NCI-H1694 (cell line): ENCODE measurements at regions not wholly inside any gene's neighbourhood (a gene's known extent, or its start where the extent isn't known, plus 50 kb on each side); places are given as distances from the start of the nearest gene placed in this dataset.
"Not testable (repeated sequence)": the region's sequence is repeated elsewhere in the genome, so short reads cannot be mapped to it uniquely, and the experiment has no call there.

Source experiments
- DNase-seq: peaks from one replicate; lab custom pipeline; 2025; lab: John Stamatoyannopoulos, UW

- no peak for DNase-seq
Observed at GRCh38 chr2:183459466-183459865, 335.2 kb downstream of the NUP35 start.

GRCh38 chr2:183463821-183464220 is 339.6 kb downstream of the NUP35 start:
- DNase-seq, result no peak

- DNase-seq, result no peak
Observed at GRCh38 chr2:183465048-183465447, 340.8 kb downstream of the NUP35 start.

GRCh38 chr2:183474912-183475695 is 350.9 kb downstream of the NUP35 start:
- DNase-seq, result no peak

GRCh38 chr2:183476490-183476889 is 352.2 kb downstream of the NUP35 start:
- no peak for DNase-seq

GRCh38 chr2:183477296-183477695 is 353.1 kb downstream of the NUP35 start:
- DNase-seq, result no peak

- not testable (repeated sequence) for DNase-seq
Observed at GRCh38 chr2:183478941-183479595, 354.8 kb downstream of the NUP35 start.

GRCh38 chr2:183487326-183487725 is 363.1 kb downstream of the NUP35 start:
- DNase-seq, result no peak

GRCh38 chr2:183488421-183488820 is 364.2 kb downstream of the NUP35 start:
- DNase-seq, result no peak

- no peak for DNase-seq
Observed at GRCh38 chr2:183490489-183490888, 366.2 kb downstream of the NUP35 start.

GRCh38 chr2:183490914-183491313 is 366.7 kb downstream of the NUP35 start:
- no peak for DNase-seq

- DNase-seq, result no peak
Observed at GRCh38 chr2:183493040-183493439, 368.8 kb downstream of the NUP35 start.

- no peak for DNase-seq
Observed at GRCh38 chr2:183495079-183495478, 370.8 kb downstream of the NUP35 start.

GRCh38 chr2:183495589-183496267 is 371.5 kb downstream of the NUP35 start:
- no peak for DNase-seq

- DNase-seq, result no peak
Observed at GRCh38 chr2:183497861-183498260, 373.6 kb downstream of the NUP35 start.

GRCh38 chr2:183505911-183506310 is 381.7 kb downstream of the NUP35 start:
- no peak for DNase-seq

- DNase-seq, result no peak
Observed at GRCh38 chr2:183511154-183511553, 386.9 kb downstream of the NUP35 start.

GRCh38 chr2:183519371-183520056 is 395.3 kb downstream of the NUP35 start:
- no peak for DNase-seq

- no peak for DNase-seq
Observed at GRCh38 chr2:183521911-183522310, 397.7 kb downstream of the NUP35 start.

- no peak for DNase-seq
Observed at GRCh38 chr2:183522489-183523266, 398.4 kb downstream of the NUP35 start.

GRCh38 chr2:183530333-183530901 is 406.2 kb downstream of the NUP35 start:
- no peak for DNase-seq
